LNCaP clone FGC (cell line): ENCODE measurements at regions not wholly inside any gene's neighbourhood (a gene's known extent, or its start where the extent isn't known, plus 50 kb on each side); places are given as distances from the start of the nearest gene placed in this dataset.

Experiments used
- DNase-seq: peaks from one replicate; pipeline ENCODE4 v3.0.0-alpha.2; 2011; ENCODE audit warnings: low read depth
- H3K4me3 ChIP-seq: 2 replicates; pipeline ENCODE4 v1.5.1; 2011; ENCODE audit warnings: mild to moderate bottlenecking, low read depth, low read length, control low read depth
- TF ChIP-seq, protein P1 (sequence below): IDR thresholded peaks from 2 replicates; pipeline ENCODE4 v1.5.1; 2012; ENCODE audit warnings: mild to moderate bottlenecking; ENCODE audit not compliant: control insufficient read depth, insufficient read depth; ENCODE audit errors: extremely low read depth

DNA sequence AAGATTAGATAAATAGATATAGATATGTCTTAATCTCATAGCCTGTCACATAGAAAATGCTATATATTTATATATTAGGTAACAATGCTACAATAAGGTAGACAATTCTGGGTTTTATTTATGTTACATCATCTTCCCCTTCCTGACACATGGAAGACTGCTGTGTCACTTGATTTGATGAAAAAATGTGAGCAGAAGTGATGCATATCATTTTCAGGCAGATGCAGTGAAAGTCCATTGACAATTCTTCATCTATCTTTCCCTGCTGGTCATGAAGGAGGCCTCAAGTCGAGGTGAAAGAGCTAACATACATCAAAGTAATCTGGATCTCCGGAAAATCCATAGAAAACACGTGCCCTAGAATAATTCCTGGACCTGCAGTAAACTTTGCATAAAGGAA lies 57.8 kb upstream of the CHD1 start:
- no peak for DNase-seq
- TF ChIP-seq, protein P1, sequence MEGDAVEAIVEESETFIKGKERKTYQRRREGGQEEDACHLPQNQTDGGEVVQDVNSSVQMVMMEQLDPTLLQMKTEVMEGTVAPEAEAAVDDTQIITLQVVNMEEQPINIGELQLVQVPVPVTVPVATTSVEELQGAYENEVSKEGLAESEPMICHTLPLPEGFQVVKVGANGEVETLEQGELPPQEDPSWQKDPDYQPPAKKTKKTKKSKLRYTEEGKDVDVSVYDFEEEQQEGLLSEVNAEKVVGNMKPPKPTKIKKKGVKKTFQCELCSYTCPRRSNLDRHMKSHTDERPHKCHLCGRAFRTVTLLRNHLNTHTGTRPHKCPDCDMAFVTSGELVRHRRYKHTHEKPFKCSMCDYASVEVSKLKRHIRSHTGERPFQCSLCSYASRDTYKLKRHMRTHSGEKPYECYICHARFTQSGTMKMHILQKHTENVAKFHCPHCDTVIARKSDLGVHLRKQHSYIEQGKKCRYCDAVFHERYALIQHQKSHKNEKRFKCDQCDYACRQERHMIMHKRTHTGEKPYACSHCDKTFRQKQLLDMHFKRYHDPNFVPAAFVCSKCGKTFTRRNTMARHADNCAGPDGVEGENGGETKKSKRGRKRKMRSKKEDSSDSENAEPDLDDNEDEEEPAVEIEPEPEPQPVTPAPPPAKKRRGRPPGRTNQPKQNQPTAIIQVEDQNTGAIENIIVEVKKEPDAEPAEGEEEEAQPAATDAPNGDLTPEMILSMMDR: no peak
- H3K4me3 ChIP-seq: no peak overlapping the region

DNA sequence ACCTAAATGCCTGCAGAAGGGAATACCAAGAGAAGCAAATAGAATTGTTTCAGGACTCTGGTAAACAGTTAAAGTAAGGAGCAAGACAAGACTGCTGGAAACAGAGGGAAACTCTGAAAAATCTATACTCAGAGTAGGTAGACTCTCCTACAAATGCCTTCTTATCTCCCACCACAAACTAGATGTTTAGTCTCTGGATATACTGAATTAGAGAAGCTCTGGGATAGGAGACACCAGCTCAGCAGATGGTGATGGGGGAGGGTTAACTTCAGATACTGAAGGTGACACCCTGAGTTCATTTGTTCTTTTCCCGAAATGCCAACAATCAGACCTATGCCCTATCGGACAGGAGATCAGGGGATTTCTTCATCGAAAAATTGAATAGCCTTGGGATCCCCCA lies 54.1 kb upstream of the CHD1 start:
- DNase-seq: no peak
- TF ChIP-seq, protein P1: no peak
- H3K4me3 ChIP-seq: no peak overlapping the region
